H9 (cell line): ENCODE measurements at regions not wholly inside any gene's neighbourhood (a gene's known extent, or its start where the extent isn't known, plus 50 kb on each side); places are given as distances from the start of the nearest gene placed in this dataset.

ENCODE experiments used
- DNase-seq: peaks from one replicate; pipeline ENCODE4 v3.0.0-alpha.2; 2017
- H2AFZ ChIP-seq: one replicate; pipeline ENCODE4 v1.6.1; 2013; ENCODE audit warnings: mild to moderate bottlenecking, low read length, control low read depth, moderate library complexity
- H2AK5ac ChIP-seq: 2 replicates; pipeline ENCODE4 v1.6.1; 2013; ENCODE audit warnings: low read length, control low read depth, mixed read lengths; ENCODE audit not compliant: insufficient read length
- H2BK120ac ChIP-seq: one replicate; pipeline ENCODE4 v1.6.1; 2013; ENCODE audit warnings: low read depth, mild to moderate bottlenecking, low read length, control low read depth, inconsistent platforms; ENCODE audit not compliant: poor library complexity, severe bottlenecking
- H2BK12ac ChIP-seq: 2 replicates; pipeline ENCODE4 v1.6.1; 2013; ENCODE audit warnings: low read length, control low read depth, mixed read lengths, low read depth; ENCODE audit not compliant: insufficient read length
- H2BK15ac ChIP-seq: 2 replicates; pipeline ENCODE4 v1.6.1; 2013; ENCODE audit warnings: low read depth, low read length, control low read depth
- H2BK20ac ChIP-seq: one replicate; pipeline ENCODE4 v1.6.1; 2013; ENCODE audit warnings: low read depth, mild to moderate bottlenecking, low read length, control low read depth, inconsistent platforms; ENCODE audit not compliant: poor library complexity, severe bottlenecking
- H2BK5ac ChIP-seq: 2 replicates; pipeline ENCODE4 v1.6.1; 2013; ENCODE audit warnings: low read length, control low read depth, mixed read lengths; ENCODE audit not compliant: insufficient read length
- H3K14ac ChIP-seq: 2 replicates; pipeline ENCODE4 v1.6.1; 2013; ENCODE audit warnings: low read length, control low read depth; ENCODE audit not compliant: insufficient read depth
- H3K18ac ChIP-seq: 2 replicates; pipeline ENCODE4 v1.6.1; 2013; ENCODE audit warnings: low read depth, mild to moderate bottlenecking, mixed read lengths, low read length, control low read depth; ENCODE audit not compliant: insufficient read length
- H3K23ac ChIP-seq: 2 replicates; pipeline ENCODE4 v1.6.1; 2013; ENCODE audit warnings: low read length, control low read depth, mixed read lengths, low read depth; ENCODE audit not compliant: insufficient read length
- H3K23me2 ChIP-seq: 2 replicates; pipeline ENCODE4 v1.6.1; 2013; ENCODE audit warnings: low read depth, mild to moderate bottlenecking, mixed read lengths, low read length, control low read depth; ENCODE audit not compliant: insufficient read length, poor library complexity, severe bottlenecking
- H3K27ac ChIP-seq: 2 replicates; pipeline ENCODE4 v1.5.1; 2013; ENCODE audit warnings: low read length, control low read depth, mixed read lengths, low read depth; ENCODE audit not compliant: insufficient read length
- H3K27me3 ChIP-seq: 2 replicates; pipeline ENCODE4 v1.6.1; 2013; ENCODE audit warnings: low read length, control low read depth, inconsistent platforms; ENCODE audit not compliant: insufficient read depth
- H3K4ac ChIP-seq: 2 replicates; pipeline ENCODE4 v1.6.1; 2013; ENCODE audit warnings: low read depth, mild to moderate bottlenecking, control low read depth, inconsistent platforms, low read length, moderate library complexity
- H3K4me1 ChIP-seq: 2 replicates; pipeline ENCODE4 v1.6.1; 2013; ENCODE audit warnings: low read length, control low read depth, inconsistent platforms; ENCODE audit not compliant: insufficient read depth
- H3K4me2 ChIP-seq: 2 replicates; pipeline ENCODE4 v1.6.1; 2013; ENCODE audit warnings: low read length, control low read depth, mixed read lengths; ENCODE audit not compliant: insufficient read length, insufficient read depth
- H3K56ac ChIP-seq: 2 replicates; pipeline ENCODE4 v1.6.1; 2013; ENCODE audit warnings: low read depth, mild to moderate bottlenecking, mixed read lengths, low read length, control low read depth; ENCODE audit not compliant: insufficient read length
- H3K79me1 ChIP-seq: 2 replicates; pipeline ENCODE4 v1.6.1; 2013; ENCODE audit warnings: low read depth, mild to moderate bottlenecking, moderate library complexity, low read length, control low read depth, inconsistent platforms; ENCODE audit not compliant: insufficient read depth, poor library complexity, severe bottlenecking
- H3K79me2 ChIP-seq: 2 replicates; pipeline ENCODE4 v1.6.1; 2013; ENCODE audit warnings: low read length, control low read depth, inconsistent platforms; ENCODE audit not compliant: insufficient read depth
- H3K9ac ChIP-seq: 2 replicates; pipeline ENCODE4 v1.6.1; 2013; ENCODE audit warnings: low read length, control low read depth, mixed read lengths; ENCODE audit not compliant: insufficient read length; ENCODE audit errors: extremely low read depth
- H3K9me3 ChIP-seq: one replicate; pipeline ENCODE4 v1.6.1; 2013; ENCODE audit warnings: low read depth, low read length, inconsistent platforms; ENCODE audit not compliant: control insufficient read depth
- H3T11ph ChIP-seq: one replicate; pipeline ENCODE4 v1.6.1; 2013; ENCODE audit warnings: mild to moderate bottlenecking, low read length, control low read depth, inconsistent platforms
- H4K20me1 ChIP-seq: one replicate; pipeline ENCODE4 v1.6.1; 2013; ENCODE audit not compliant: control insufficient read depth, insufficient read length, insufficient read depth
- H4K5ac ChIP-seq: 2 replicates; pipeline ENCODE4 v1.6.1; 2013; ENCODE audit warnings: low read depth, mild to moderate bottlenecking, mixed read lengths, low read length, control low read depth; ENCODE audit not compliant: insufficient read length
- H4K8ac ChIP-seq: replicated peaks from 2 replicates; pipeline ENCODE4 v1.6.1; 2013; ENCODE audit warnings: low read length, control low read depth, mixed read lengths, low read depth; ENCODE audit not compliant: insufficient read length
- H4K91ac ChIP-seq: 2 replicates; pipeline ENCODE4 v1.6.1; 2013; ENCODE audit warnings: low read depth, mild to moderate bottlenecking, moderate library complexity, mixed read lengths, low read length, control low read depth; ENCODE audit not compliant: insufficient read length
- H3K27ac Mint-ChIP-seq, 3 experiments: 2 replicates in 2 of 3; 3 replicates in 1 of 3; pipeline ENCODE4 v1.8.0; 2020 to 2021; ENCODE audit warnings: mixed read lengths in 3 of 3, mild to moderate bottlenecking in 1 of 3, moderate library complexity in 1 of 3
- H3K27me3 Mint-ChIP-seq: 2 replicates; pipeline ENCODE4 v1.8.0; 2021; ENCODE audit warnings: low read depth, mild to moderate bottlenecking, moderate library complexity, mixed read lengths
- H3K36me3 Mint-ChIP-seq, 3 experiments: 2 replicates in 2 of 3; 3 replicates in 1 of 3; pipeline ENCODE4 v1.8.0; 2020 to 2021; ENCODE audit warnings: low read depth in 3 of 3, mixed read lengths in 3 of 3; ENCODE audit not compliant: insufficient read depth in 1 of 3
- H3K4me1 Mint-ChIP-seq, 2 experiments: 2 replicates each; pipeline ENCODE4 v1.8.0; 2020; ENCODE audit warnings: mixed read lengths in 2 of 2
- H3K4me3 Mint-ChIP-seq, 2 experiments: 2 replicates in 1 of 2; 3 replicates in 1 of 2; pipeline ENCODE4 v1.8.0; 2020 to 2021; ENCODE audit warnings: mild to moderate bottlenecking in 2 of 2, mixed read lengths in 2 of 2, moderate library complexity in 1 of 2
- H3K9me3 Mint-ChIP-seq, 2 experiments: 2 replicates in 1 of 2; 3 replicates in 1 of 2; pipeline ENCODE4 v1.8.0; 2020; ENCODE audit warnings: mild to moderate bottlenecking in 2 of 2, mixed read lengths in 2 of 2, moderate library complexity in 1 of 2
- WGBS: extraction: QIAGEN DNeasy Blood & Tissue Kit; methylation state at CpG from one replicate; pipeline ENCODE4 v1.1.7; 2013; ENCODE audit warnings: missing lambda C conversion rate, low lambda C conversion rate, mixed read lengths; ENCODE audit not compliant: insufficient read length; ENCODE audit errors: extremely low coverage; 5-methylcytosine and 5-hydroxymethylcytosine counted together
- TF ChIP-seq, protein P1 (sequence below): fragments of 200-600 bp; sonication (generic); conservative IDR thresholded peaks from 3 replicates; pipeline ENCODE4 v1.8.0; 2021; ENCODE audit warnings: antibody characterized with exemption, mild to moderate bottlenecking

DNA sequence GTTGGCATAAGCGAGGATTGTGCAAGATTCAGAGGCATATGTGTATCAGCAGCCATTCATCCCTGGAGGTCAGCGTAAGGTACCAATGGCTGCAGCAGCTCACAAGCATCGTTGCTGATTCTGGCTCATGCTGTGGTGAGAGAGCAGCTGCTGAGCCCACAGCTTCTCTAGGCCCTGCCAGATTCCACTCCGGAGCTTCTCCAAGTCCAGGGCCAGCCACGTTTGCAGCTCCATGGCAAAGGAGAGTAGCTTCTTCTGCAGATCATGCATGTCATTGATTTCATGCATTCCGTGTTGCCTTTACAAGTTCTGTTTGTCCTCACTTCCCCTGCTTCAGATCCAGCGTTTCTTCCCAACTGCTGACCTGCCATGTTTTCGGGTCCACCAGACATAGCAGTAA, 474.8 kb upstream of the ID4 start:
- Histone ChIP-seq H2BK20ac (no peak overlapping the region), H3K79me2 (no peaks in the 10 kb centered on the region), H3K4me2 (no peak overlapping the region), H4K5ac (no peak overlapping the region), H3K9ac (no peak overlapping the region), H3K9me3 (no peaks in the 10 kb centered on the region), H3K18ac (no peak overlapping the region), H2AFZ (no peak overlapping the region), H2BK120ac (no peak overlapping the region), H3K27ac (no peak overlapping the region), H3K14ac (no peak overlapping the region), H3K56ac (no peak overlapping the region), H2AK5ac (no peak overlapping the region), H4K8ac (no peak overlapping the region), H4K91ac (no peak overlapping the region), H3K4ac (no peak overlapping the region), H2BK12ac (no peak overlapping the region), H3K23me2 (no peaks in the 10 kb centered on the region), H3K27me3 (no peaks in the 10 kb centered on the region), H4K20me1 (no peaks in the 10 kb centered on the region), H3K23ac (no peak overlapping the region), H3K79me1 (no peaks in the 10 kb centered on the region), H2BK15ac (no peak overlapping the region), H2BK5ac (no peak overlapping the region), H3K4me1 (no peaks in the 10 kb centered on the region), H3T11ph (no peak overlapping the region)
- peaks cover 0 to under 1% of the 10 kb centered on the region in 2 experiments; a peak in 1 of 4 replicates for H3K4me1 Mint-ChIP-seq
- TF ChIP-seq, protein P1, sequence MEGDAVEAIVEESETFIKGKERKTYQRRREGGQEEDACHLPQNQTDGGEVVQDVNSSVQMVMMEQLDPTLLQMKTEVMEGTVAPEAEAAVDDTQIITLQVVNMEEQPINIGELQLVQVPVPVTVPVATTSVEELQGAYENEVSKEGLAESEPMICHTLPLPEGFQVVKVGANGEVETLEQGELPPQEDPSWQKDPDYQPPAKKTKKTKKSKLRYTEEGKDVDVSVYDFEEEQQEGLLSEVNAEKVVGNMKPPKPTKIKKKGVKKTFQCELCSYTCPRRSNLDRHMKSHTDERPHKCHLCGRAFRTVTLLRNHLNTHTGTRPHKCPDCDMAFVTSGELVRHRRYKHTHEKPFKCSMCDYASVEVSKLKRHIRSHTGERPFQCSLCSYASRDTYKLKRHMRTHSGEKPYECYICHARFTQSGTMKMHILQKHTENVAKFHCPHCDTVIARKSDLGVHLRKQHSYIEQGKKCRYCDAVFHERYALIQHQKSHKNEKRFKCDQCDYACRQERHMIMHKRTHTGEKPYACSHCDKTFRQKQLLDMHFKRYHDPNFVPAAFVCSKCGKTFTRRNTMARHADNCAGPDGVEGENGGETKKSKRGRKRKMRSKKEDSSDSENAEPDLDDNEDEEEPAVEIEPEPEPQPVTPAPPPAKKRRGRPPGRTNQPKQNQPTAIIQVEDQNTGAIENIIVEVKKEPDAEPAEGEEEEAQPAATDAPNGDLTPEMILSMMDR = no peak
- no peaks in the 10 kb centered on the region for H3K27me3 Mint-ChIP-seq
- WGBS = no CpG with 5 or more reads among the region's 8 CpGs
- H3K27ac Mint-ChIP-seq = no peak overlapping the region
- no peaks in the 10 kb centered on the region; a peak in 1 of 5 replicates for H3K9me3 Mint-ChIP-seq
- DNase-seq = no peak
- no peak overlapping the region for H3K4me3 Mint-ChIP-seq
- no peaks in the 10 kb centered on the region for H3K36me3 Mint-ChIP-seq
